Upper lobe of right lung (tissue), 1 donor: ENCODE measurements at regions not wholly inside any gene's neighbourhood (a gene's known extent, or its start where the extent isn't known, plus 50 kb on each side); places are given as distances from the start of the nearest gene placed in this dataset.

ENCODE experiments used
- ATAC-seq: fragments of 200-7000 bp; cut with Tn5 transposase; one replicate; pipeline ENCODE4 v1.9.1; 2020; ENCODE audit warnings: mild to moderate bottlenecking, moderate library complexity
- DNase-seq: peaks from one replicate; pipeline ENCODE4 v3.0.0-alpha.2; 2020
- H3K27ac ChIP-seq: fragments of 200-600 bp; one replicate; pipeline ENCODE4 v1.8.0; 2022
- H3K27me3 ChIP-seq: fragments of 200-600 bp; one replicate; pipeline ENCODE4 v1.8.0; 2022; ENCODE audit warnings: mild to moderate bottlenecking
- H3K36me3 ChIP-seq: fragments of 200-600 bp; one replicate; pipeline ENCODE4 v1.8.0; 2022
- H3K4me1 ChIP-seq: fragments of 200-600 bp; one replicate; pipeline ENCODE4 v1.8.0; 2022
- H3K4me3 ChIP-seq: fragments of 200-600 bp; one replicate; pipeline ENCODE4 v1.8.0; 2022; ENCODE audit warnings: mild to moderate bottlenecking
- H3K9me3 ChIP-seq: fragments of 200-600 bp; one replicate; pipeline ENCODE4 v1.8.0; 2022
- CTCF ChIP-seq: fragments of 200-600 bp; IDR thresholded peaks from one replicate; pipeline ENCODE4 v1.8.0; 2022; ENCODE audit warnings: antibody characterized with exemption
- intact Hi-C: fragments of 100-400 bp; cut with DNase I; formaldehyde crosslinking; loops from one replicate; pipeline ENCODE4 v1.11.0; 2022
- donor health status: DM: no; HTN: yes; CAD: no; lungs with severe emphysema.

- no peaks in the 10 kb centered on the region for H3K27me3 ChIP-seq
- H3K36me3 ChIP-seq = no peaks in the 10 kb centered on the region
- DNase-seq = no peak
- no peaks in the 10 kb centered on the region for H3K9me3 ChIP-seq
- no peak for ATAC-seq
- no peak for TF ChIP-seq CTCF
- intact Hi-C loops = loop anchor here (10.0 kb wide), 1 partner anchor 248 kb away; no protein-coding TSS in a partner anchor
- peak overlapping the region; percentile 34 for H3K4me3 ChIP-seq
- no peaks in the 10 kb centered on the region for H3K4me1 ChIP-seq
- H3K27ac ChIP-seq = peak overlapping the region; percentile 68
Observed at GRCh38 chr2:66692521-66693054, 257.7 kb downstream of the MEIS1 start.

GRCh38 chr2:66693076-66693965, 258.4 kb downstream of the MEIS1 start:
- Histone ChIP-seq H3K27me3 (no peaks in the 10 kb centered on the region), H3K4me3 (peak overlapping the region; percentile 34), H3K9me3 (no peaks in the 10 kb centered on the region), H3K36me3 (no peaks in the 10 kb centered on the region), H3K27ac (peak overlapping the region; percentile 68), H3K4me1 (no peaks in the 10 kb centered on the region)
- no peak for ATAC-seq
- intact Hi-C loops = loop anchor here (10.0 kb wide), 1 partner anchor 249 kb away; no protein-coding TSS in a partner anchor
- DNase-seq = no peak
- TF ChIP-seq CTCF = no peak

- H3K4me3 ChIP-seq = no peak overlapping the region
- H3K9me3 ChIP-seq = no peaks in the 10 kb centered on the region
- H3K27ac ChIP-seq = peak overlapping the region; percentile 68
- no peaks in the 10 kb centered on the region for H3K36me3 ChIP-seq
- ATAC-seq (no peak), DNase-seq (no peak)
- no peaks in the 10 kb centered on the region for H3K27me3 ChIP-seq
- no peak for TF ChIP-seq CTCF
- no peaks in the 10 kb centered on the region for H3K4me1 ChIP-seq
- intact Hi-C loops = loop anchor here (10.0 kb wide), 1 partner anchor 249 kb away; no protein-coding TSS in a partner anchor
Observed at GRCh38 chr2:66694087-66694860, 259.3 kb downstream of the MEIS1 start.

- Histone ChIP-seq H3K27ac (peak overlapping the region; percentile 31), H3K9me3 (no peaks in the 10 kb centered on the region), H3K27me3 (no peaks in the 10 kb centered on the region), H3K4me3 (no peak overlapping the region), H3K4me1 (no peaks in the 10 kb centered on the region), H3K36me3 (no peaks in the 10 kb centered on the region)
- DNase-seq = no peak
- ATAC-seq = no peak
- no peak for TF ChIP-seq CTCF
- intact Hi-C loops = loop anchor here (10.0 kb wide), 1 partner anchor 250 kb away; no protein-coding TSS in a partner anchor
Observed at GRCh38 chr2:66695226-66695735, 260.4 kb downstream of the MEIS1 start.

GRCh38 chr2:66696374-66696773, 261.4 kb downstream of the MEIS1 start:
- Histone ChIP-seq H3K36me3 (no peaks in the 10 kb centered on the region), H3K9me3 (no peaks in the 10 kb centered on the region), H3K27me3 (no peaks in the 10 kb centered on the region), H3K4me3 (no peak overlapping the region), H3K4me1 (no peaks in the 10 kb centered on the region), H3K27ac (peak overlapping the region; percentile 62)
- DNase-seq (no peak), ATAC-seq (no peak)
- intact Hi-C loops = loop anchor here (10.0 kb wide), 1 partner anchor 252 kb away; no protein-coding TSS in a partner anchor
- no peak for TF ChIP-seq CTCF
